Embryonic facial prominence (tissue), 1 donor: ENCODE measurements at regions not wholly inside any gene's neighbourhood (a gene's known extent, or its start where the extent isn't known, plus 50 kb on each side); places are given as distances from the start of the nearest gene placed in this dataset.

ENCODE experiments used
- DNase-seq: peaks from one replicate; pipeline ENCODE4 v3.0.0-alpha.2; 2016; ENCODE audit errors: extremely low spot score

DNA sequence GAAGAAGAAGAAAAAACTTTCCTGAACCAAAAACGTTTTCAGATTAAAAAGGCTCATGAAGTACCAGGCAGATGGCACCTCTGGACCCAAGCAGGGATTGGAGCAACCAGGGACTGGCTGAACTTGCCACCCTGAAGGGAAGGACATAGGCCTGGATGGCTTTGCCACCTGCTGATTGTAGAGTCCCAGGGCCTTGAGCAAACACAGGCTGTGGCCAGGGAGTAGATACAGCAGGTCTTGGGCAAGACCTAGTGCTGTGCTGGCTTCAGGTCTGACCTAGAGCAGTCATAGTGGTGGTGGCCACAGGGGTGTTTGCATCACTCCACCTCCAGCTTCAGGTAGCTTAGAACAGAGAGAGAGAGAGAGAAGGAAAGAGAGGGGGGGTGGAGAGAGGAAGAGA, 176.7 kb upstream of the FOXN2 start:
- no peak for DNase-seq

DNA sequence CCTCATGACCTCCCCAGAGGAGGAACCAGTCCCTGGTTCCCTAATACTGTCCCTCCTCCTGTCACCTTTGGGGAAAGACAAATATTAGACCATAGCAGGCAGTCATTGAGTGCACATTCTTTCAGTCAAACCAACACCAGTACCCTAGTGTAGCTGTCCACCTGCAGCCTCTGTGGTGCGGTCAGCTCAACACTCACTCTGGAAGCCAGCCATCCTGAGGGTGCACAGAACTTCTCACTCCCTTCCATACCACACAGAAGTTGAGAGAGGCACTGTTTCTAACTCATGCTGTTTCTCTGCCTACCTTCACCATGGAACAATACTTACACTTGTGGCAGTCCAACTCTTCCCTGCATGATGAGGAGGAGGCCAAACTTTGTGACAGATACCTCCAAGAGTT, 175.6 kb upstream of the FOXN2 start:
- DNase-seq, result no peak

DNA sequence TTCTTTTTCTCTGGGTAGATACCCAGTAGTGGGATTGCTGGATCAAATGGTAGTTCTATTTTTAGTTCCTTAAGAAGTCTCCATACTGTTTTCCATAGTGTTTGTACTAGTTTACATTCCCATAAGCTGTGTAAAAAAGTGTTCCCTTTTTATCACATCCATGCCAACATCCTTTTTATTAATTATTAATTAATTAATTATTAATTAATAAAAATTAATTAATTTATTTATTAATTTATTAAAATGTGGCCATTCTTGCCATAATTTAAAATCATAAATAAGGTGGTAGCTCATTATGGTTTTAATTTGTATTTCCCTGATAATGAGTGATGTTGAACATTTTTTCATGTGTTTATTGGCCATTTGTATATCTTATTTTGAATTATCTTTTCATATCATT, 173.9 kb upstream of the FOXN2 start:
- no peak for DNase-seq

DNA sequence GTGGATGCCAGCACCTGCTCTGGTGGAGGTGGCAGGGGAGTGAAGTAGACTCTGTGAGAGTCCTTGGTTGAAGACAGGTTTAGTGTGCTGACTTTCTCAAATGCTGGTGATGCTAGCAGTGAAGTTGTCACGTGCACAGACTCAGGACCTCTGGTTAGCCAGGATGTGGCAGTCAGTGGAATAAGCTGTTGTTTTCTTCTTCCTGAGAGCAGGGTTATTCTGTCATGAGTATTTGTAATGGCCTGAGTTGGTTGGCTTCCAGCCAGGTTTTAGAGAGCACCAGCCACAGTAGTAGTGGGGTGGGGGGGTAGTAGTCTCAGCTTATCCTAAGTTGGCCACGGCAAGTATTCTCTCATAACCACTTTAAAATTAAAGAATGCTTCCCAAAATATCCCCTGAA, 169.7 kb upstream of the FOXN2 start:
- DNase-seq, result no peak

DNA sequence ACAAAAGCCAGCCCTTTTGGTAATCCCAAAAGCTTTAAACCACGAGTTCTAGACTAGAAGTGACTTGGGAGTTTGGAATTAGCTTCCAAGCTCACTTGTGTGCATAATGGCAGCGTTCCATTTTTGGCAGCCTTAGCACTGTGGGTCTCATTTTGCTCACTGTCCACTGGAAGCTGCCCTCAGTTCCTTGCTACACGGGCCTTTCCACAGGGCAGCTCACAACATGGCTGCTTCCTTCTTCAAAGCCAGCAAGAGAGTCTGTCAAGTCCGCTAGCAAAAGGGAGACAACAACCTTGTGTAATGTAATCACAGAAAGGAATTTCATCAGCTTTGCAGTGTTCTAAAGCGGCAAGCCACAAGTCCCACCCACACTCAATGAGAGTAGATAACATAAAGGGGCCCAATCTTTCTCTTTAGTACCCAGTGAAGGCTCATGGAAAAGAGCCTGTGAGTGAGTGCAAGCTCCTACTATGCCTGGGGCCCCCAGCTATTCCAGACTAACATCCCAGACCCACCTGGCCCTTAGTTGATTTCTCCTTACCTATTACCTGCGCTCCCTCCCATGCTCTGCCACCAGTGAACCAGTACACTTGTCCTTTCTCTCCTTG, 168.5 kb upstream of the FOXN2 start:
- DNase-seq, result no peak

DNA sequence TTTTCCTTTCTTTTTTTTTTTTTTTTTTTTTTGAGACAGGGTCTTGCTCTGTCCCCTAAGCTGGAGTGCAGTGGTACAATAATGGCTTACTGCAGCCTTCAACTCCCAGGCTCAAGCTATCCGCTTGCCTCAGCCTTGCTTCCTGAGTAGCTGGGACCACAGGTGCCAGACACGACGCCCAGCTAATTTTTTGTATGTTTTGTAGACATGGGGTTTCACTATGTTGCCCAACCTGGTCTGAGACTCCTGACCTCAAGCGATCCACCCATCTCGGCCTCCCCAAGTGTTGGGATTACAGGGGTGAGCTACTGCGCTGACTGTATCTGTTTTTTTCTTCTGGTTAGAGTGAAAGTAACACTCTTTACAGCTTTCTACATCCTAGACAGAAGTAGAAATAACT, 167.9 kb upstream of the FOXN2 start:
- no peak for DNase-seq

DNA sequence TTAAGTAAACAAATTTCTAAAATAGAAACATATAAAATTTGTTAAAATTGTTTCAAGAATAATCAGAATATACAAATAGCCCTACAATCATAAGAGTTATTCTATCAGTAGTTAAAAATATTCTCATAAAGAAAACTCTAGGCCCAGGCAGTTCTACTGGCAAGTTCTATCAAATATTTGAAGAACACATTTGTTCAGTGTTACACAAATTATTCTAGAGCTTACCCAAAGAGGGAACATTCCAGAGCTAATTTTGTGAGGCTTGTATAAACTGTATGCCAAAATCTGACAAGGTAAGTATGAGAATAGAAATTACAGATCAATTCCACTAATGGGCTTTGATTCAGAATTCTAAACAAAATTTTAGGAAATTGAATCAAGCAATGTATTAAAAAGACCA, 166.8 kb upstream of the FOXN2 start:
- DNase-seq, result no peak

DNA sequence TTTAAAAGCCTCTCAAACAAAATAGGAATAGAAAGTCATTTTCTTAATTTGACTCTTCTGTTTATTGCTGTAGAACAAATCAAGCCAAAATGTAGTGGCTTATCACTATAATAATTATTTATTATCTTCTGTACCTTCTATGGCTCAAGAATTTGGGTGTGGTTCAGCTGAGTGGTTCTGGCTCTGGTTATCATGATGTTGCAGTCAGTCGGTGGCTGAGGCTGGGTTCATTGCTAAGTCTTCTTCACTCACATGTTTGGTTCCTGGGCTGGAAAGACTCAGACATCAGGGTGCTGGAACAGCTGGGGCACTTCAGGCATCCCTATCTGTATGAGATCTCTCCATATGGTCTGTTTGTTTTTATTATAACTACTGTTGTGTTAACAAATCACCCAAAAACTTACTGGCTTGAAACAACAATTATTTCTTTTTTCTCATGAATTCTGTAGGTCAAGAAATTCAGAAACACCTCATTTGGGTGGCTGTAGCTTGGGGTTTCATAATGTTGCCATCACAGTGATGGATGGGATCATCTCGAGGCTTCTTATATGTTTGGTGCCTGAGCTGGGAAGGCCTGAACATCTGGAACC, 165.5 kb upstream of the FOXN2 start:
- no peak for DNase-seq

DNA sequence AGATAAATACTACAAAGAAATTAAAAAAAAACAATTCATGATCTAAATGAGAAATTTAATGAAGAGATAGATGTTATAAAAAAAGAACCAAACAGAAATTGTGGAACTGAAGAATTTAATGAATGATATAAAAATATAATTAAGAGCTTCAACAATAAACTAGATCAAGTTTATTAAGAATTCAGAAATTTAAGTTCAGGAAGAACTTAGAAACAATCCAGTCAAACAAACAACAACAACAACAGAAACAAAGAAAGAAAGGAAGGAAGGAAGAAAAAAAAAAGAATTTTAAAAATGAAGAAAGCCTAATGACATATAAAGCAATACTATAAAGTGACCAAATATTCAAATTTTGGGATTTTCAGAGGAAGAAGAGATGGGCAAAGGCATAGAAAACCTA, 157.3 kb upstream of the FOXN2 start:
- DNase-seq, result no peak

DNA sequence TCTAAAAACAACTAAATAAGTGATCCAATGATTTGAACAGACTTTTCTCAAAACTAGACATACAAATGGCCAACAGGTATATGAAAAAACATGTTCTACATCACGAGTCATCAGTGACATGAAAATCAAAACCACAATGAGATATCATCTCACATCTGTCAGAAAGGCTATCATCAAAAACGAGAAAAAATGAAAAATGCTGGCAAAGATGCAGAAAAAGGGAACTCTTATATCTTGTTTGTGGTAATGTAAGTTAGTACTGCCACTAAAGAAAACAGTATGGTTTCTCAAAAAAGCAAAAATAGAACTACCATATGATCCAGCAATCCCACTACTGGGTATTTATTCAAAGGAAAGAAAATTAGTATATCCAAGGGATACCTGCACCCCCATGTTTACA, 152.9 kb upstream of the FOXN2 start:
- no peak for DNase-seq

DNA sequence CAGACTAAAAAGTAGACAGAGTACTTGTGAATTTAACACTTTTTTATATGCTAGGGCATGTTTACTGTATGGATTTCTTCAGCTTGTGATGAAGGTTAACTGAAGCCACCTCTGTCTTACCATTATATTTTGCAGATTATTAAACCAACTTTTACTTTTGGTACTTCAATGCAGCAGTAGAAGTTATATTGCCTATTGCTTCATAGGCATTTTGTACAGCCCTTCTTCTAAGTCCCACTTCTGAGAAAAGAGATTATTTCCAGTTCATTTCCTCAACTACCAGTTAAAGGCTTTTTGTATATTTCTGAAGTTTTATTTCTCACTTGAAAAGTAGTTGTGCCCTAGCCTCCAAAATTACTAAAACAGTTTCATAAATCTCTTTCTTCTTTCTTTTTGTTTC, 151.7 kb upstream of the FOXN2 start:
- no peak for DNase-seq

DNA sequence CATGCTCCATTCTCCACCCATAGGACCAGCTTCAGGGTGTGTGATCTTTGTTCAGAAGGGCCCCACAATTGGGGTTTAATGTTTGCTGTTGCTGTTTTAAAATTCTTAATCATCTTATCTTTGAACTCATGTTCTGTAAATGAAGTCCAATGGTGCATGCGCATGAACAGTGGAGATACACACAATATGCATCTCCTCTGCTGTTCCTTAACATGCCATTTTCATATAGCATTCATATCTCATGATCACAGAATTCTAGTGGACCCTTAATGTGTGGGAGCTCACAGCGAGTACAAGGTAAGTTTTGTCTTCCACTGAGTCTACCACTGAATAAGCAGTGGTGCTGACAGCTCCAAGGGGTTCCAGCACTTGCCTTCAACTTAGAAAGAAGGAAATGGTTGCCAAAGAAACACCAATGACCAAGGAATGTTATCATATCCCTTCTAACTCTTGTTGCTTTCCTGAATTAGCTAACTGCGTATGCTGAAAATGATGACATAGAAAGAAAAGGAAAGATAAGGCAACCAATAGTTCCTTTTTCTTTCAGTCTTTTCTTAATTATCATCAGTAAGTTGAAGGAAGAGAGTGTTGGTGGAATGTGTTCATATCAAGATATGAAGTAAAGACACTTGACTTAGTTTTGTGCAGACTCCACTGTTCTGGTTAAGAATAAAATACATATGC, 149.3 kb upstream of the FOXN2 start:
- no peak for DNase-seq

DNA sequence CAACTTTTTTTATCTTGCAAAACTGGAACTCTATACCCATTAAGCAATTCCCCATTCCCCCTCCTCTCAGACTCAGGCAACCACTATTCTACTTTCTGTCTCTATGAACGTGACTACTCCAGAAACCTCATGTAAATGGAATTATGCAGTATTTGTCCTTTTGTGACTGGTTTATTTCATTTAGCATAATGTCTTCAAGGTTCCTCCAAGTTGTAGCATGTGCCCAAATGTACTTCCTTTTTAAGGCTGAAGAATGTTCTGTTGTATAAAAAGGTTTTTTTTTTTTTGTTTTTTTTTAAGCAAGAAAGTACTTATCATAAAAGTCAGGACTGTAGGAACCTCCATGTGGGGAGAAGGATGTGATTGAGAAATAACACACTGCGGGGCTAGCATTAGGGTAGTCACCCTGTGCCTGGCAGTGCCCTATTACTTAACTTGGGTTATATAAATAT, 145.3 kb upstream of the FOXN2 start:
- no peak for DNase-seq

DNA sequence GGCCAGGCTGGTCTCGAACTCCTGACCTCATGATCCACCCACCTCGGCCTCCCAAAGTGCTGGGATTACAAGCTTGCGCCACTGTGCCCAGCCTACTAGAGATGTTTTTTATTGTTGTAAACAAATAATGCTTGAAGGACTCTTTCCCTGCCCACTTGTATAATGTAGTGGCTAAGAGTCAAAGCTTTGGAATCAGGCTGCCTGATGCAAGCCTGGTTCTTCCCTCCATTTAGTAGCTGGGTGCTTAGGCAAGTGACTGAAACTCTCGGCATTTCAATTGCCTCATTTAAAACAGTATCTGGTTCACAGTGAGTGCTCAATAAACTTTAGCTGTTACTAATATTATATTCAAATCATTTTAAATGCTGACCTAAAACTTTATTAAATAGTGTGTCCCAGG, 144.2 kb upstream of the FOXN2 start:
- no peak for DNase-seq

DNA sequence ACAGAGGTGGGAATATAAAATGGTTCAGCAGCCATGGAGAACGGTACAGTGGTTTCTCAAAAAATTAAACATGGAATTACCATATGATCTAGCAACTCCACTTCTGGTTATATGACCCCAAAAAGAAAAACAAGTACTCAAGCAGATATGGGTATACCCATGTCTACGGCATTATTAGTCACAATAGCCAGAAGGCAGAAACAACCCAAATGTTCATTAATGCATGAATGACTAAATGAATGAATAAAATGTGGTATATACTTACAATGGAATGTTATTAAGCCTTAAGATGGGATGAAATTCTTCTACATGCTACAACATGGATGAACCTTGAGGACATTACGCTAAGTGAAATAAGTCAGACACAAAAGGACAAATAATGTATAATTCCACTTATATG, 141.3 kb upstream of the FOXN2 start:
- no peak for DNase-seq

DNA sequence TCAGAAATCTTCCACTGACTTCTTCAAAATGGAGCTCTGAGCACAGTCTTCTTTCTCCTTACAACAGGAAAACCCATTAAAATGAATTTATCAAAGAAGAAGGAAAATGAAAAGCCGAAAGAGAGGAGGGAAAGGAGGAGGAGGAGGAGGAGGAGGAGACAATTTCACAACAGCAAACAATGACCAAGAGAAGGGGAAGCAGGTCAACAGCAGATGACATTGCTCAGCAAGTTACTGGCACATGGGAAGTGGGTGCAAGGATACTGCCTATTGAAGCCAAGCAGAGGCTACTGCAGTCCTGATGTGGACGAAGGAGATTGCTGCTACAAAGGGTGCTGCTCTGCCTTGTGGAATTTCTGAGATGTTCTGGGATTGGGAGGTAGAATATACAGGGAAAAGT, 140.0 kb upstream of the FOXN2 start:
- DNase-seq, result no peak

DNA sequence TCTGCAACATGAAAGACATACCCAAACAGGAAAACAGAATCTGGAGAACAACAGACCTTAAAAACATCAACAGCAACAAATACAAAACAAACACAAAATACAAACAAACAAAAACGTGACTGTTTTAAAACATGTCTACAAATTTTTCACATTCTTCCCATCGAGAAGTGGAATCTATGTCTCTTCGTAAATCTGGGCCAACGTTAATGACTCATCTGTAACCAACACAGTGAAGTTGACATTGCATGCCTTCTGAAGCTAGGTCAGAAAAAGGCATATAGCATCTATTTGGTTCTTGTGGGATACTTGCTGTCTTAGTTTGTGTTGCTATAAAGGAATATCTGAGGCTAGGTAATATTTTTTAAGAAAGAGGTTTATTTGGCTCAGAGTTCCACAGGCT, 139.2 kb upstream of the FOXN2 start:
- DNase-seq, result no peak

DNA sequence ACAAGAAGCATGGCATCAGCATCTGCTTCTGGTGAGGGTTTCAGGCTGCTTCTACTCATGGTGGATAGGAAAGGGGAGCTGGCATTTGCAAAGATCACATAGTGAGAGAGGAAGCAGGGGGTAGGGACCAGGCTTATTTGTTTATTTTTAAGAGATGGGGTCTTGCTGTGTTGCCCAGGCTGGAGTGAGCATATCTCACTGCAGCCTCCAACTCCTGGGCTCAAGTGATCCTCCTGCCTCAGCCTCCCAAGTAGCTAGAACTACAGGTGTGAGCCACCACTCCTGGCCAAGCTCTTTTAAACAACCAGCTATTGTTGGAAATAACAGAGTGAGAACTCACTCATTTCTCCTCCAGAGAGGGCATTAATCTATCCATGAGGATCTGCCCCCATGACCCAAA, 138.8 kb upstream of the FOXN2 start:
- DNase-seq, result no peak

DNA sequence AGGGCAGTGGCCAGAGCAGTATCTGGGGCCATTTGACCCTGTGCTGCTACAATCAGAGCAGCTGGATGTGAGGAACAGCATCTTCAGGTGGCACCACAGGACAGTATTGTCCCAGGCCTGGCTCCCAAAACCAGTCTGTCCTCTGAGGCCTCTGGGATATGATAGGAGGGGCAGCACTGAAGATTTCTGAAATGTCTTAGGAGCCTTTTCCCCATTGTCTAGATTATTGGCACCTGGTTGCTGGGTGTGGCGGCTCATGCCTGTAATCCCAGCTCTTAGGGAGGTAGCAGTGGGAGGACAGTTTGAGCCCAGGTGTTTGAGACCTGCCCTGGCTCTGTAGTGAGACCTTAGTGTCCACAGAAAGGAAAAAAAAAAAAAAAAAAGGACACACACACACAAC, 137.6 kb upstream of the FOXN2 start:
- no peak for DNase-seq

DNA sequence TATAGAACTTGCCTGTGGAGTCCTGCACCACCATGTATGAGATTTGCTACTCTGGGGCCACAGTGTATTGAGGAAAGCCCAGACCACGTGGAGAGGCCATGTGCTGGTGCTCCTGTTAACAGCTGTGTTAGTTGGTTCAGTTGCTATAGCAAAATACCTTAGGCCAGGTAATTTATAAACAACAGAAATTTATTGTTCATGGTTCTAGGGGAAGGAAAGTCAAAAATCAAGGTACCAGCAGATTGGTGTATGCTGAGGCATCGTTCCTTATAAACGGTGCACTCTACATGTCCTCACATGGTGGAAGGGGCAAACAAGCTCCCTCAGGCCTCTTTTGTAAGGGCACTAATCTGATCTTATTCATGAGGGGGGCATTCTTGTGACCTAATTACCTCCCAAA, 135.9 kb upstream of the FOXN2 start:
- DNase-seq, result no peak

DNA sequence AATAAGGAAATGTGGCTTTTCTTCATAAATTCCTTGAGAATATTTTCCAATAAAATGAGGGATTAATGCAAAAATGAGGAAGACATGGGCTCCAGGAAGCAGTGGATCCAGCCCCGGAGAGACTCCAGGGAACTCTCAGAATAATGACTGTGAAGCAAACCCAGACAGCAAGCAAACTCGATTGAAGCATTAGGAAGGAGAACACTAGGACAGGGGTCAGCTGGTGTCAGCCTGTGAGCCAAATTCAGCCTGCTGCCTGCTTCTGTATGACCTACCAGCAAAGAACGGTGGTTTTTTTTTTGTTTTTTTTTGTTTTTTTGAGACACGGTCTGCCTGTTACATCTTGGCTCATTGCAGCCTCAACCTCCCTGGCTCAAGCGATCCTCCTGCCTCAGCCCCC, 133.9 kb upstream of the FOXN2 start:
- no peak for DNase-seq

DNA sequence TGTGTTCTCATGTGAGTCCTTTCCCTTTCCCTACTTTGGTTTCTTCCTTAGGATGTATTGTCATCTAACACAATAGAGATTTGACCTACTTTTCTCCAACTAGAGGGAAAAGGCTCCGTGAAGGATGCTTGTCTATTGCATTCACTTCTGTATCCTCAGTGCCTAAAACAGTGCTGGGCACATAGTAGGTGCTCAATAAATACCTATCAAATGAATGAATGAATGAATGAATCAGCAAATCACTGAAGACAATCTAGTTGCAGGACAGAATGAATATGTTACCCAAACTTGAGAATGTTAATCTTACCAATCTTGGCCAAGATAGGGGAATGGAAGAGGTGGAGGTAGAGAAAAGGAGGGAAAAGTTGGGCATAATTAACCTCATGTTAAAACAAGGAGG, 131.2 kb upstream of the FOXN2 start:
- DNase-seq, result no peak

DNA sequence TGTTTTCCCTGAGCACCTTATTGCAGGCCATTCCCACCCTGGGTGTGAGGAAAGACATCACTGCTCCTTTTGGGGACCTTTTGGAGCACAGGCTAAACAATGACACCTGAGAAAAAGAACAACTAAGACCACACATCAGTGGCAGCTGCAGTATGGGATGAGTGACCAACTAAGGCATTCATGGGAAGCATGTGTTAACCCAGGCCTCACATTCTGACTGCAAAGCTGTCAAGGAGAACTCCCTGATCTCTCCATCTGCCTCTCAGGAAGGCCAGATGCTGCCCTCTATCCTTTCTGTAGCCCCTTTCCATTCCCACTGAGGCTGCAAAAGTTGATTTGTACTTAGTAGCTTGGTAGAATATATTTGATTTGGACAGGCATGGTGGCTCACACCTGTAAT, 130.5 kb upstream of the FOXN2 start:
- DNase-seq, result no peak

DNA sequence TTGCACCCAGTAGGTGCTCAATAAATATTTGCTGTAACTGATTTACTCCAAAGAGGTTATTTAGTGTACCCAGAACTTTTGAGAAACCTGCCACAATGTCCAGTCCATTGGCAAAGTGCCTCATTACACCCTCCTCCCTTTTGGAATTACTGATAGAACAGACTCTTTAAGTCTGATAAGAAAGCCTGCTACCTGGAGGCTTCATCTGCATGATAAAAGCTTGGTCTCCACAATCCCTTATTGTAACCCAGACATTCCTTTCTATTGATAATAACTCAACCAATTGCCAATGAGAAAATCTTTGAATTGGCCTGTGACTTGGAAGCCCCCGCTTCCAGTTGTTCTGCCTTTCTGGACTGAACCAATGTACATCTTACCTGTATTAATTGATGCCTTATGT, 127.0 kb upstream of the FOXN2 start:
- DNase-seq, result no peak
